SK-N-MC (cell line): ENCODE measurements at regions not wholly inside any gene's neighbourhood (a gene's known extent, or its start where the extent isn't known, plus 50 kb on each side); places are given as distances from the start of the nearest gene placed in this dataset.

Source experiments
- EZH2 ChIP-seq: fragments of 200-600 bp; sonication (generic); IDR thresholded peaks from one replicate; pipeline ENCODE4 v1.6.1; 2017; ENCODE audit warnings: antibody characterized with exemption
- POLR2AphosphoS5 ChIP-seq: IDR thresholded peaks from 2 replicates; pipeline ENCODE4 v1.6.1; 2012; ENCODE audit warnings: mild to moderate bottlenecking, low read depth, low read length, borderline replicate concordance

- no peak for TF ChIP-seq POLR2AphosphoS5
- no peak for TF ChIP-seq EZH2
These were observed 106.8 kb downstream of the GLRX3 start for GRCh38 chr10:130243015-130243414.
